HepG2 (cell line): ENCODE measurements at regions not wholly inside any gene's neighbourhood (a gene's known extent, or its start where the extent isn't known, plus 50 kb on each side); places are given as distances from the start of the nearest gene placed in this dataset.

Experiments used
- ATAC-seq: fragments of 200-7000 bp; cut with Tn5 transposase; 3 replicates; pipeline ENCODE4 v1.9.1; 2020; ENCODE audit warnings: mild to moderate bottlenecking, moderate library complexity
- BruUV-seq: library from RNA; stranded (reverse); fragments of 400-500 nt; replicated peaks from 2 replicates; lab custom pipeline; 2021; lab: Mats Ljungman, UMichigan
- CTCF ChIA-PET: fragments of 300-600 bp; formaldehyde crosslinking; extraction: SDS; loops from one replicate; lab custom pipeline; 2021; ENCODE audit warnings: low total read pairs, inconsistent platforms, low intra/inter-chr PET ratio; lab: Yijun Ruan, JAX
- POLR2A ChIA-PET: fragments of 350-600 bp; sonication (Branson Sonifier 250); formaldehyde crosslinking; loops from one replicate; lab custom pipeline; 2020; ENCODE audit warnings: antibody characterized with exemption, inconsistent platforms; lab: Yijun Ruan, JAX
- DNase-seq: peaks from one replicate; pipeline ENCODE4 v3.0.0-alpha.2; 2015; ENCODE audit warnings: low spot score
- FAIRE-seq: peaks from 3 replicates; lab custom pipeline; 2011; peaks lifted over from hg19 to GRCh38; lab: Jason Lieb, UNC
- H2AFZ ChIP-seq: one replicate; pipeline ENCODE4 v1.6.1; 2011; ENCODE audit warnings: low read length, inconsistent platforms
- H3K27ac ChIP-seq: fragments of 300-600 bp; 3 replicates; pipeline ENCODE4 v1.8.0; 2011; ENCODE audit warnings: mixed run types, mild to moderate bottlenecking, mixed read lengths, low read length, inconsistent platforms; ENCODE audit not compliant: insufficient read depth; ENCODE audit errors: extremely low read length
- H3K27me3 ChIP-seq, 2 experiments: fragments of 200-600 bp in 1 of 2; 2 replicates in 1 of 2; 3 replicates in 1 of 2; pipeline versions ENCODE4 v1.6.0 to v1.8.0; 2011; ENCODE audit warnings: low read length in 2 of 2, mild to moderate bottlenecking in 2 of 2, moderate library complexity in 2 of 2, inconsistent platforms in 1 of 2; ENCODE audit not compliant: insufficient read depth in 2 of 2, control insufficient read depth in 1 of 2
- H3K36me3 ChIP-seq, 2 experiments: fragments of 200-600 bp in 1 of 2; replicated peaks in 1 of 2; 2 replicates in 1 of 2; 3 replicates in 1 of 2; pipeline versions ENCODE4 v1.5.1 to v1.8.0; 2011; ENCODE audit warnings: low read length in 2 of 2, inconsistent platforms in 1 of 2; ENCODE audit not compliant: insufficient read depth in 2 of 2, control insufficient read depth in 1 of 2
- H3K4me1 ChIP-seq: 2 replicates; pipeline ENCODE4 v1.5.1; 2012; ENCODE audit warnings: low read length, inconsistent platforms; ENCODE audit not compliant: insufficient read depth
- H3K4me2 ChIP-seq: 2 replicates; pipeline ENCODE4 v1.6.0; 2011; ENCODE audit warnings: low read depth, low read length, inconsistent platforms
- H3K4me3 ChIP-seq, 3 experiments: fragments of 200-600 bp in 1 of 3; sonication (generic), shearing (Covaris generic) in 1 of 3; replicated peaks in 1 of 3; 2 replicates each; pipeline ENCODE4 v1.5.1; 2011 to 2016; ENCODE audit warnings: low read length in 3 of 3, inconsistent platforms in 2 of 3, low read depth in 2 of 3, mild to moderate bottlenecking in 2 of 3, control low read depth in 1 of 3, mixed read lengths in 1 of 3; ENCODE audit not compliant: insufficient read depth in 1 of 3
- H3K79me2 ChIP-seq: one replicate; pipeline ENCODE4 v1.6.1; 2011; ENCODE audit warnings: low read length, inconsistent platforms; ENCODE audit not compliant: insufficient read depth
- H3K9ac ChIP-seq: 2 replicates; pipeline ENCODE4 v1.6.0; 2011; ENCODE audit warnings: mild to moderate bottlenecking, low read depth, low read length, inconsistent platforms; ENCODE audit not compliant: insufficient read depth
- H3K9me3 ChIP-seq: 2 replicates; pipeline ENCODE4 v1.5.1; 2012; ENCODE audit warnings: mild to moderate bottlenecking, low read length
- H4K20me1 ChIP-seq: 2 replicates; pipeline ENCODE4 v1.6.0; 2011; ENCODE audit warnings: inconsistent platforms, mild to moderate bottlenecking, low read length, moderate library complexity; ENCODE audit not compliant: insufficient read depth
- KDM3A ChIP-seq: IDR thresholded peaks from 2 replicates; pipeline ENCODE4 v1.6.1; 2018; ENCODE audit warnings: low read depth, missing compliant biosample characterization
- POLR2AphosphoS2 ChIP-seq: IDR thresholded peaks from 2 replicates; pipeline ENCODE4 v1.6.1; 2011; ENCODE audit warnings: low read depth, low read length, improper control_type of control experiment
- ZNF205 ChIP-seq: IDR thresholded peaks from 2 replicates; pipeline ENCODE4 v1.6.1; 2018; ENCODE audit warnings: missing biosample characterization, missing genetic modification reagents
- ZNF282 ChIP-seq: fragments of 450-650 bp; IDR thresholded peaks from 2 replicates; pipeline ENCODE4 v1.6.1; 2018; ENCODE audit not compliant: partially characterized antibody
- WGBS: methylation state at CpG from one replicate; pipeline ENCODE4 v1.1.6; 2017; ENCODE audit warnings: low lambda C conversion rate; 5-methylcytosine and 5-hydroxymethylcytosine counted together
- in situ Hi-C: cut with HindIII; loops from 2 replicates; pipeline ENCODE4 v1.10.0; 2017; ENCODE audit warnings: low pct_unique_long_range_greater_than_20kb; ENCODE audit not compliant: extremely low pct_ligation_motif_present
- intact Hi-C: fragments of 100-400 bp; cut with micrococcal nuclease; formaldehyde crosslinking; loops from one replicate; pipeline ENCODE4 v1.10.0; 2022; ENCODE audit not compliant: unreplicated experiment
- TF ChIP-seq, protein P1 (sequence below): sonication (generic); formaldehyde crosslinking; IDR thresholded peaks from 2 replicates; pipeline ENCODE4 v1.5.0; 2020; ENCODE audit warnings: mild to moderate bottlenecking, missing genetic modification reagents, borderline replicate concordance
- TF ChIP-seq, protein P2 (sequence below): sonication (generic); formaldehyde crosslinking; IDR thresholded peaks from 2 replicates; pipeline ENCODE4 v1.4.0; 2020; ENCODE audit warnings: missing genetic modification reagents
- TF ChIP-seq, protein P3 (sequence below): sonication (generic); formaldehyde crosslinking; IDR thresholded peaks from 2 replicates; pipeline ENCODE4 v1.5.0; 2020; ENCODE audit warnings: mild to moderate bottlenecking, missing genetic modification reagents
- TF ChIP-seq, protein P4 (sequence below): sonication (generic); formaldehyde crosslinking; IDR thresholded peaks from 2 replicates; pipeline ENCODE4 v1.4.0; 2020; ENCODE audit warnings: missing genetic modification reagents
- TF ChIP-seq, protein P5 (sequence below): sonication (generic); formaldehyde crosslinking; IDR thresholded peaks from 2 replicates; pipeline ENCODE4 v1.5.1; 2020; ENCODE audit warnings: missing genetic modification reagents, mild to moderate bottlenecking, borderline replicate concordance

DNA sequence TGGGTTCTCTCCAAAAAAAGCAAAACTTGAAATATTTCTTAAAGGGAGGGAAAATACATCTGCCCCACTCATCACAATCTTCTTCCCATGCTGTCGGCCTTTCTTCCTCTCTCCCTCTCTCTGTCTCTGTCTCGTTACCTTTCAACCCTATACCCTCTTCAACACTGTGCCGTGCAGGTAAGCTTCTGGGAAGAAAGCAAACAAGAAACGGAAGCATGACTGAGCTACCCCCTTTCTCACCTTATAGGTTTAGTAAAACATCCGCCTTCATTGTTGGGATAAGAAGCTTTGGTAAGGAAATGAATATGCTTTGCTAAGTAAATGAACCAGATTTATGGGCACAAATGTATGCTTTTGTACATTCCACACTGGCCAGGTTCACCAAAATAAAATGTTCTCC, 63.0 kb downstream of the TMEM30B start:
- 6% methylated on average over 5 of the region's 5 CpGs for WGBS
- Histone ChIP-seq H3K4me3 (no peak overlapping the region), H3K36me3 (no peaks in the 10 kb centered on the region), H3K9me3 (no peaks in the 10 kb centered on the region), H3K4me1 (no peaks in the 10 kb centered on the region), H2AFZ (no peak overlapping the region), H3K79me2 (no peaks in the 10 kb centered on the region), H3K9ac (no peak overlapping the region), H3K27me3 (peaks cover 0 to 37% of the 10 kb centered on the region in 2 experiments; a peak in 2 of 5 replicates), H3K27ac (no peak overlapping the region)
- TF ChIP-seq, protein P1, sequence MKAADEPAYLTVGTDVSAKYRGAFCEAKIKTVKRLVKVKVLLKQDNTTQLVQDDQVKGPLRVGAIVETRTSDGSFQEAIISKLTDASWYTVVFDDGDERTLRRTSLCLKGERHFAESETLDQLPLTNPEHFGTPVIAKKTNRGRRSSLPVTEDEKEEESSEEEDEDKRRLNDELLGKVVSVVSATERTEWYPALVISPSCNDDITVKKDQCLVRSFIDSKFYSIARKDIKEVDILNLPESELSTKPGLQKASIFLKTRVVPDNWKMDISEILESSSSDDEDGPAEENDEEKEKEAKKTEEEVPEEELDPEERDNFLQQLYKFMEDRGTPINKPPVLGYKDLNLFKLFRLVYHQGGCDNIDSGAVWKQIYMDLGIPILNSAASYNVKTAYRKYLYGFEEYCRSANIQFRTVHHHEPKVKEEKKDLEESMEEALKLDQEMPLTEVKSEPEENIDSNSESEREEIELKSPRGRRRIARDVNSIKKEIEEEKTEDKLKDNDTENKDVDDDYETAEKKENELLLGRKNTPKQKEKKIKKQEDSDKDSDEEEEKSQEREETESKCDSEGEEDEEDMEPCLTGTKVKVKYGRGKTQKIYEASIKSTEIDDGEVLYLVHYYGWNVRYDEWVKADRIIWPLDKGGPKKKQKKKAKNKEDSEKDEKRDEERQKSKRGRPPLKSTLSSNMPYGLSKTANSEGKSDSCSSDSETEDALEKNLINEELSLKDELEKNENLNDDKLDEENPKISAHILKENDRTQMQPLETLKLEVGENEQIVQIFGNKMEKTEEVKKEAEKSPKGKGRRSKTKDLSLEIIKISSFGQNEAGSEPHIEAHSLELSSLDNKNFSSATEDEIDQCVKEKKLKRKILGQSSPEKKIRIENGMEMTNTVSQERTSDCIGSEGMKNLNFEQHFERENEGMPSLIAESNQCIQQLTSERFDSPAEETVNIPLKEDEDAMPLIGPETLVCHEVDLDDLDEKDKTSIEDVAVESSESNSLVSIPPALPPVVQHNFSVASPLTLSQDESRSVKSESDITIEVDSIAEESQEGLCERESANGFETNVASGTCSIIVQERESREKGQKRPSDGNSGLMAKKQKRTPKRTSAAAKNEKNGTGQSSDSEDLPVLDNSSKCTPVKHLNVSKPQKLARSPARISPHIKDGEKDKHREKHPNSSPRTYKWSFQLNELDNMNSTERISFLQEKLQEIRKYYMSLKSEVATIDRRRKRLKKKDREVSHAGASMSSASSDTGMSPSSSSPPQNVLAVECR (CRISPR knock-in tag), result no peak
- no peak for TF ChIP-seq POLR2AphosphoS2
- TF ChIP-seq, protein P2, sequence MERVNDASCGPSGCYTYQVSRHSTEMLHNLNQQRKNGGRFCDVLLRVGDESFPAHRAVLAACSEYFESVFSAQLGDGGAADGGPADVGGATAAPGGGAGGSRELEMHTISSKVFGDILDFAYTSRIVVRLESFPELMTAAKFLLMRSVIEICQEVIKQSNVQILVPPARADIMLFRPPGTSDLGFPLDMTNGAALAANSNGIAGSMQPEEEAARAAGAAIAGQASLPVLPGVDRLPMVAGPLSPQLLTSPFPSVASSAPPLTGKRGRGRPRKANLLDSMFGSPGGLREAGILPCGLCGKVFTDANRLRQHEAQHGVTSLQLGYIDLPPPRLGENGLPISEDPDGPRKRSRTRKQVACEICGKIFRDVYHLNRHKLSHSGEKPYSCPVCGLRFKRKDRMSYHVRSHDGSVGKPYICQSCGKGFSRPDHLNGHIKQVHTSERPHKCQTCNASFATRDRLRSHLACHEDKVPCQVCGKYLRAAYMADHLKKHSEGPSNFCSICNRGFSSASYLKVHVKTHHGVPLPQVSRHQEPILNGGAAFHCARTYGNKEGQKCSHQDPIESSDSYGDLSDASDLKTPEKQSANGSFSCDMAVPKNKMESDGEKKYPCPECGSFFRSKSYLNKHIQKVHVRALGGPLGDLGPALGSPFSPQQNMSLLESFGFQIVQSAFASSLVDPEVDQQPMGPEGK (CRISPR knock-in tag), result no peak
- TF ChIP-seq, protein P3, sequence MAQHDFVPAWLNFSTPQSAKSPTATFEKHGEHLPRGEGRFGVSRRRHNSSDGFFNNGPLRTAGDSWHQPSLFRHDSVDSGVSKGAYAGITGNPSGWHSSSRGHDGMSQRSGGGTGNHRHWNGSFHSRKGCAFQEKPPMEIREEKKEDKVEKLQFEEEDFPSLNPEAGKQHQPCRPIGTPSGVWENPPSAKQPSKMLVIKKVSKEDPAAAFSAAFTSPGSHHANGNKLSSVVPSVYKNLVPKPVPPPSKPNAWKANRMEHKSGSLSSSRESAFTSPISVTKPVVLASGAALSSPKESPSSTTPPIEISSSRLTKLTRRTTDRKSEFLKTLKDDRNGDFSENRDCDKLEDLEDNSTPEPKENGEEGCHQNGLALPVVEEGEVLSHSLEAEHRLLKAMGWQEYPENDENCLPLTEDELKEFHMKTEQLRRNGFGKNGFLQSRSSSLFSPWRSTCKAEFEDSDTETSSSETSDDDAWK (CRISPR knock-in tag), result no peak
- TF ChIP-seq ZNF282, result no peak
- TF ChIP-seq, protein P4, sequence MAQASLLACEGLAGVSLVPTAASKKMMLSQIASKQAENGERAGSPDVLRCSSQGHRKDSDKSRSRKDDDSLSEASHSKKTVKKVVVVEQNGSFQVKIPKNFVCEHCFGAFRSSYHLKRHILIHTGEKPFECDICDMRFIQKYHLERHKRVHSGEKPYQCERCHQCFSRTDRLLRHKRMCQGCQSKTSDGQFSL (CRISPR knock-in tag), result no peak
- TF ChIP-seq, protein P5, sequence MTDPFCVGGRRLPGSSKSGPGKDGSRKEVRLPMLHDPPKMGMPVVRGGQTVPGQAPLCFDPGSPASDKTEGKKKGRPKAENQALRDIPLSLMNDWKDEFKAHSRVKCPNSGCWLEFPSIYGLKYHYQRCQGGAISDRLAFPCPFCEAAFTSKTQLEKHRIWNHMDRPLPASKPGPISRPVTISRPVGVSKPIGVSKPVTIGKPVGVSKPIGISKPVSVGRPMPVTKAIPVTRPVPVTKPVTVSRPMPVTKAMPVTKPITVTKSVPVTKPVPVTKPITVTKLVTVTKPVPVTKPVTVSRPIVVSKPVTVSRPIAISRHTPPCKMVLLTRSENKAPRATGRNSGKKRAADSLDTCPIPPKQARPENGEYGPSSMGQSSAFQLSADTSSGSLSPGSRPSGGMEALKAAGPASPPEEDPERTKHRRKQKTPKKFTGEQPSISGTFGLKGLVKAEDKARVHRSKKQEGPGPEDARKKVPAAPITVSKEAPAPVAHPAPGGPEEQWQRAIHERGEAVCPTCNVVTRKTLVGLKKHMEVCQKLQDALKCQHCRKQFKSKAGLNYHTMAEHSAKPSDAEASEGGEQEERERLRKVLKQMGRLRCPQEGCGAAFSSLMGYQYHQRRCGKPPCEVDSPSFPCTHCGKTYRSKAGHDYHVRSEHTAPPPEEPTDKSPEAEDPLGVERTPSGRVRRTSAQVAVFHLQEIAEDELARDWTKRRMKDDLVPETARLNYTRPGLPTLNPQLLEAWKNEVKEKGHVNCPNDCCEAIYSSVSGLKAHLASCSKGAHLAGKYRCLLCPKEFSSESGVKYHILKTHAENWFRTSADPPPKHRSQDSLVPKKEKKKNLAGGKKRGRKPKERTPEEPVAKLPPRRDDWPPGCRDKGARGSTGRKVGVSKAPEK (CRISPR knock-in tag), result no peak
- no peak for TF ChIP-seq ZNF205 (CRISPR knock-in tag)
- no peak for TF ChIP-seq KDM3A (CRISPR knock-in tag)
- TF ChIP-seq, all 625 proteins: peak for 0
- BruUV-seq, result no TSS peak
- FAIRE-seq, result no peak
- DNase-seq, result no peak
- H4K20me1 ChIP-seq, result no peaks in the 10 kb centered on the region
- intact Hi-C loops (no loop called here), in situ Hi-C loops (no loop called here)
- no peak overlapping the region for H3K4me2 ChIP-seq
- POLR2A ChIA-PET, result no interaction called here
- CTCF ChIA-PET, result no interaction called here
- ATAC-seq, result no peak
